ENCODE measurements at regions not wholly inside any gene's neighbourhood (a gene's known extent, or its start where the extent isn't known, plus 50 kb on each side); places are given as distances from the start of the nearest gene placed in this dataset.

- Histone ChIP-seq H3K9ac (ENCODE audit: low read depth in 1 of 2, low read length in 2 of 2) (no peak overlapping the region), H3K4me3 (ENCODE audit: low read depth in 1 of 3, low read length in 3 of 3) (no peak overlapping the region), H3K9me3 (ENCODE audit: control insufficient read depth in 4 of 4, low read length in 3 of 4) (no peaks in the 10 kb centered on the region), H3K27ac (ENCODE audit: low read depth in 1 of 2, low read length in 2 of 2) (no peak overlapping the region), H3K27me3 (ENCODE audit: control insufficient read depth in 4 of 4, insufficient read depth in 4 of 4, low read length in 3 of 4) (peaks cover 0 to 20% (median 2%) of the 10 kb centered on the region in 4 donors), H3K4me1 (ENCODE audit: control insufficient read depth in 4 of 4, insufficient read depth in 4 of 4, low read length in 3 of 4) (no peaks in the 10 kb centered on the region), H3K36me3 (ENCODE audit: control insufficient read depth in 4 of 4, insufficient read depth in 3 of 4, low read depth in 1 of 4, low read length in 3 of 4) (no peaks in the 10 kb centered on the region)
- WGBS = 70% methylated on average over 2 of the region's 2 CpGs
- TF ChIP-seq GABPA (IDR thresholded peaks at IDR 0.05 in 1 of 2, conservative IDR thresholded peaks at IDR 0.05 in 1 of 2) = no peak
- TF ChIP-seq RAD21 (IDR thresholded peaks at IDR 0.05) = peak; percentile 10 to 38
- no peak for DNase-seq (ENCODE audit: low spot score)
Measured at GRCh38 chr1:115476616-115477015, 138.6 kb upstream of the NGF start.

DNA sequence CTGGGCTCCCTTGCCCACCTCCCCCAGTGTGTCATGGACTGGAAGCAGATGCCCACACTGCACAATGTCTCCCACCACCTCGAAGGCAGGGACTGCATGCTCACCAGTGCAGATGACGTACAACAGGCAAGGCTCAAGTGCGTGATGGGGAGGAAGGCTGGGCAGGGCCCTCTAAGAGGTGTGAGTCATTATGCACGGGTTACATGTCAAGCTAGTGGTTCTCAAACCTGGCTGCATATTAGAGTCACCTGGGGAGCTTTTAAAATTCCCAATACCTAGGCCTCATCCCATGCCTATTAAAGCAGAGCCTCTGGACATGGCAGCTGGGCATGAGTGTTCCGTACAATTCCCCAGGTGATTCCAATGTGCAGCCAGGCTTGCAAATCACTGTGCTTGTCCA lies 137.9 kb upstream of the NGF start:
- Histone ChIP-seq H3K9me3 (ENCODE audit: control insufficient read depth in 4 of 4, low read length in 3 of 4) (no peaks in the 10 kb centered on the region), H3K27ac (ENCODE audit: low read depth in 1 of 2, low read length in 2 of 2) (no peak overlapping the region), H3K27me3 (ENCODE audit: control insufficient read depth in 4 of 4, insufficient read depth in 4 of 4, low read length in 3 of 4) (peaks cover 0 to 20% (median 2%) of the 10 kb centered on the region in 4 donors), H3K4me1 (ENCODE audit: control insufficient read depth in 4 of 4, insufficient read depth in 4 of 4, low read length in 3 of 4) (no peaks in the 10 kb centered on the region), H3K36me3 (ENCODE audit: control insufficient read depth in 4 of 4, insufficient read depth in 3 of 4, low read depth in 1 of 4, low read length in 3 of 4) (no peaks in the 10 kb centered on the region), H3K9ac (ENCODE audit: low read depth in 1 of 2, low read length in 2 of 2) (no peak overlapping the region), H3K4me3 (ENCODE audit: low read depth in 1 of 3, low read length in 3 of 3) (no peak overlapping the region)
- no peak for TF ChIP-seq MAX (IDR thresholded peaks at IDR 0.05)
- no peak for TF ChIP-seq FOXA1 (IDR thresholded peaks at IDR 0.05)
- no peak for TF ChIP-seq FOXA2 (IDR thresholded peaks at IDR 0.05)
- TF ChIP-seq RXRA (IDR thresholded peaks at IDR 0.05) = no peak
- TF ChIP-seq YY1 (IDR thresholded peaks at IDR 0.05) = no peak
- no peak for TF ChIP-seq RAD21 (IDR thresholded peaks at IDR 0.05)
- no peak for TF ChIP-seq SP1 (IDR thresholded peaks at IDR 0.05)
- TF ChIP-seq, protein P1, sequence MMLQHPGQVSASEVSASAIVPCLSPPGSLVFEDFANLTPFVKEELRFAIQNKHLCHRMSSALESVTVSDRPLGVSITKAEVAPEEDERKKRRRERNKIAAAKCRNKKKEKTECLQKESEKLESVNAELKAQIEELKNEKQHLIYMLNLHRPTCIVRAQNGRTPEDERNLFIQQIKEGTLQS (IDR thresholded peaks at IDR 0.05) = no peak
- no peak for TF ChIP-seq TAF1 (conservative IDR thresholded peaks at IDR 0.05)
- no peak for TF ChIP-seq NR2F2 (IDR thresholded peaks at IDR 0.05)
- TF ChIP-seq EGR1 (IDR thresholded peaks at IDR 0.05; ENCODE audit: low read depth in 2 of 2) = no peak
- TF ChIP-seq JUND (IDR thresholded peaks at IDR 0.05) = no peak
- TF ChIP-seq, protein P2, sequence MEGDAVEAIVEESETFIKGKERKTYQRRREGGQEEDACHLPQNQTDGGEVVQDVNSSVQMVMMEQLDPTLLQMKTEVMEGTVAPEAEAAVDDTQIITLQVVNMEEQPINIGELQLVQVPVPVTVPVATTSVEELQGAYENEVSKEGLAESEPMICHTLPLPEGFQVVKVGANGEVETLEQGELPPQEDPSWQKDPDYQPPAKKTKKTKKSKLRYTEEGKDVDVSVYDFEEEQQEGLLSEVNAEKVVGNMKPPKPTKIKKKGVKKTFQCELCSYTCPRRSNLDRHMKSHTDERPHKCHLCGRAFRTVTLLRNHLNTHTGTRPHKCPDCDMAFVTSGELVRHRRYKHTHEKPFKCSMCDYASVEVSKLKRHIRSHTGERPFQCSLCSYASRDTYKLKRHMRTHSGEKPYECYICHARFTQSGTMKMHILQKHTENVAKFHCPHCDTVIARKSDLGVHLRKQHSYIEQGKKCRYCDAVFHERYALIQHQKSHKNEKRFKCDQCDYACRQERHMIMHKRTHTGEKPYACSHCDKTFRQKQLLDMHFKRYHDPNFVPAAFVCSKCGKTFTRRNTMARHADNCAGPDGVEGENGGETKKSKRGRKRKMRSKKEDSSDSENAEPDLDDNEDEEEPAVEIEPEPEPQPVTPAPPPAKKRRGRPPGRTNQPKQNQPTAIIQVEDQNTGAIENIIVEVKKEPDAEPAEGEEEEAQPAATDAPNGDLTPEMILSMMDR (IDR thresholded peaks at IDR 0.05; ENCODE audit: low read depth, low read length, missing input control) = no peak
- TF ChIP-seq HNF4G (IDR thresholded peaks at IDR 0.05) = no peak
- no peak for TF ChIP-seq HNF4A (conservative IDR thresholded peaks at IDR 0.05)
- no peak for TF ChIP-seq ZBTB33 (IDR thresholded peaks at IDR 0.05)
- no peak for TF ChIP-seq REST (IDR thresholded peaks at IDR 0.05)
- no peak for TF ChIP-seq GABPA (IDR thresholded peaks at IDR 0.05 in 1 of 2, conservative IDR thresholded peaks at IDR 0.05 in 1 of 2)
- WGBS = 73% methylated on average over 5 of the region's 5 CpGs
- DNase-seq (ENCODE audit: low spot score) = no peak

Data from liver (tissue), 8 donors.